Colonic mucosa (tissue), 4 donors: ENCODE measurements at regions not wholly inside any gene's neighbourhood (a gene's known extent, or its start where the extent isn't known, plus 50 kb on each side); places are given as distances from the start of the nearest gene placed in this dataset.

Source experiments
- DNase-seq: peaks from one replicate; pipeline ENCODE4 v3.0.0-alpha.2; 2020
- H3K27ac ChIP-seq: fragments of 200-600 bp; one replicate; pipeline ENCODE4 v1.8.0; 2021
- H3K27me3 ChIP-seq: fragments of 200-600 bp; one replicate; pipeline ENCODE4 v1.8.0; 2021
- H3K36me3 ChIP-seq: fragments of 200-600 bp; one replicate; pipeline ENCODE4 v1.8.0; 2021
- H3K4me1 ChIP-seq: fragments of 200-600 bp; one replicate; pipeline ENCODE4 v1.8.0; 2021; ENCODE audit warnings: mild to moderate bottlenecking
- H3K4me3 ChIP-seq: fragments of 200-600 bp; one replicate; pipeline ENCODE4 v1.8.0; 2021
- H3K9ac ChIP-seq, 2 donors: one replicate each; pipeline ENCODE4 v1.7.0; 2013; ENCODE audit warnings: control low read depth in 2 of 2, low read depth in 2 of 2, low read length in 2 of 2
- H3K9me3 ChIP-seq: fragments of 200-600 bp; one replicate; pipeline ENCODE4 v1.8.0; 2021
- intact Hi-C: fragments of 100-400 bp; cut with DNase I; formaldehyde crosslinking; loops from one replicate; pipeline ENCODE4 v1.14.1; 2022
- TF ChIP-seq, protein P1 (sequence below): fragments of 200-600 bp; IDR thresholded peaks from one replicate; pipeline ENCODE4 v1.8.0; 2022; ENCODE audit warnings: antibody characterized with exemption, mild to moderate bottlenecking
- donor health status: healthy.
- donor health status: DM: no; HTN: no; CAD: no.
- donor health status: DM: no; HTN: no; CAD: no.

DNA sequence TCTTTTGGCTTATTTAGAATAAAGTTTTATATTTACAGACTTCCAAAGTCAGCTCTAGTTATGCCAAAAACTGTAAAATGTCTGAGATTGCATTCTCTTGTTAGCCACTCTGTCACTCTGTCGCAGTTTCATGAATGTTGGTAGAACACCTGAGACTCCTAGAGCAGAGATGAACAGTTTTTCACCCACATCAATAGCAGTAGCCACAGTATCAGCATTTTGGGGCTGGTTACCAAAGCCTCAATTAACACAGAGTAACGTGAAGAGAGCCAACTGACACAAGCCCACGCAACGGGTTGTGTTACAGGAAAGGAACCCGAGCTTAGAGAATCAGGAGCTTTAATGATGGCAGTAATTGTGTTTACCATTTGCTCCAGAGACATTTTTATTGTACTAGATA lies 443.0 kb upstream of the SLC39A10 start:
- Histone ChIP-seq H3K9me3 (no peaks in the 10 kb centered on the region), H3K4me3 (no peak overlapping the region), H3K9ac (no peak overlapping the region), H3K27ac (no peak overlapping the region), H3K4me1 (no peaks in the 10 kb centered on the region), H3K36me3 (no peaks in the 10 kb centered on the region), H3K27me3 (no peaks in the 10 kb centered on the region)
- no peak for DNase-seq
- TF ChIP-seq, protein P1, sequence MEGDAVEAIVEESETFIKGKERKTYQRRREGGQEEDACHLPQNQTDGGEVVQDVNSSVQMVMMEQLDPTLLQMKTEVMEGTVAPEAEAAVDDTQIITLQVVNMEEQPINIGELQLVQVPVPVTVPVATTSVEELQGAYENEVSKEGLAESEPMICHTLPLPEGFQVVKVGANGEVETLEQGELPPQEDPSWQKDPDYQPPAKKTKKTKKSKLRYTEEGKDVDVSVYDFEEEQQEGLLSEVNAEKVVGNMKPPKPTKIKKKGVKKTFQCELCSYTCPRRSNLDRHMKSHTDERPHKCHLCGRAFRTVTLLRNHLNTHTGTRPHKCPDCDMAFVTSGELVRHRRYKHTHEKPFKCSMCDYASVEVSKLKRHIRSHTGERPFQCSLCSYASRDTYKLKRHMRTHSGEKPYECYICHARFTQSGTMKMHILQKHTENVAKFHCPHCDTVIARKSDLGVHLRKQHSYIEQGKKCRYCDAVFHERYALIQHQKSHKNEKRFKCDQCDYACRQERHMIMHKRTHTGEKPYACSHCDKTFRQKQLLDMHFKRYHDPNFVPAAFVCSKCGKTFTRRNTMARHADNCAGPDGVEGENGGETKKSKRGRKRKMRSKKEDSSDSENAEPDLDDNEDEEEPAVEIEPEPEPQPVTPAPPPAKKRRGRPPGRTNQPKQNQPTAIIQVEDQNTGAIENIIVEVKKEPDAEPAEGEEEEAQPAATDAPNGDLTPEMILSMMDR, result no peak
- intact Hi-C loops, result no loop called here

DNA sequence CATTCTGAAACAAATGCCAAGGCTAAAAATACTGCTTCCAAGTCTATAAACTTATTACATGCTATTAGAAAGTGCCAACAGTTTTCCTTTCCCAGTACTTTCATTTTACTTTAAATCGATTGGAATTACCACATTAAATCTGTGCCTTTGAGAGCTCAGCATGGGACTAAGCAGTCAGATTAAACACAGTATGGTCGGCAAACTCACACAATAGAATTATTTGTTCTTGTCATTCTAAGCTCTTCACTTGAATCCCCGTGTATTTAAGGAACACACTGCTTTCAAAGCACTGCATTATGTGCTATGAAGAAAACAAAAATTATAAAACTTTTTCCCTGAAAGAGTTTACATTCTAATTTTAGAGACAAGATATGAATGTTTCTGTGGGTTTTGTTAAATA lies 444.4 kb upstream of the SLC39A10 start:
- intact Hi-C loops, result no loop called here
- no peaks in the 10 kb centered on the region for H3K4me1 ChIP-seq
- no peak overlapping the region for H3K9ac ChIP-seq
- H3K36me3 ChIP-seq, result no peaks in the 10 kb centered on the region
- H3K9me3 ChIP-seq, result no peaks in the 10 kb centered on the region
- H3K27ac ChIP-seq, result no peak overlapping the region
- TF ChIP-seq, protein P1, result no peak
- H3K27me3 ChIP-seq, result no peaks in the 10 kb centered on the region
- H3K4me3 ChIP-seq, result no peak overlapping the region
- no peak for DNase-seq

DNA sequence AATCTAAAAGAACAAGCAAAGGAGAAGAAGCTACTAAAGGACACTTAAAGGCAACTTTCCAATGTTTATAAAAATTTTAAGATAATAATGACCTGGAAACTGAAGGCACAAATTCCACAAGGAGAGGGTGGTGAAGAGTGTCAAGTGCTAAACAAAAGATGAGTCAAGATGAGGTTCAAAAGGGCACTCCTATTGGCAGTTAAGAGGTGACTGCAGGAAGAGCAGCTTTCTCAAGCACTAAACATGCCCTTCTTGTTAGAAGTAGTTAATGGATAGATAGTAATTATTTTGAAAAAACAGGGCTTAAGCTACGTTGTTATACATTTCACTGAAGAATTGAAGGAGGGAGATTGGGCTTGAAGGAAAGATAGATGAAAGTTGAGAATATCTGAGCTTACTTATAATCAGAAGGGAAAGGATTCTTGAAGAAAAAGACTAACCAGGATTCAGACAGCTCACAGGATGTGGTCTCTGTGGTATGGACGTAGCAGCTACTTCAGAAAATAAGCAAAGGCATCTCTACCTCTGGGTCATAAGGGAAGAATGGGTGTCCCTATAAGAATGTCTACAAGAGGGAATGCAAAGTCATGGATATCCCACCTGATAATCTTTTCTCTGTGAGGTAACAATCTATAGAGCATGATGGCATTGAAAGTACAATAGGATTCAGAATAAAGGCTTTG lies 454.7 kb upstream of the SLC39A10 start:
- TF ChIP-seq, protein P1, result no peak
- Histone ChIP-seq H3K4me1 (no peaks in the 10 kb centered on the region), H3K9me3 (no peaks in the 10 kb centered on the region), H3K4me3 (no peak overlapping the region), H3K9ac (no peak overlapping the region), H3K27ac (no peak overlapping the region), H3K36me3 (no peaks in the 10 kb centered on the region), H3K27me3 (no peaks in the 10 kb centered on the region)
- no peak for DNase-seq
- intact Hi-C loops, result no loop called here

DNA sequence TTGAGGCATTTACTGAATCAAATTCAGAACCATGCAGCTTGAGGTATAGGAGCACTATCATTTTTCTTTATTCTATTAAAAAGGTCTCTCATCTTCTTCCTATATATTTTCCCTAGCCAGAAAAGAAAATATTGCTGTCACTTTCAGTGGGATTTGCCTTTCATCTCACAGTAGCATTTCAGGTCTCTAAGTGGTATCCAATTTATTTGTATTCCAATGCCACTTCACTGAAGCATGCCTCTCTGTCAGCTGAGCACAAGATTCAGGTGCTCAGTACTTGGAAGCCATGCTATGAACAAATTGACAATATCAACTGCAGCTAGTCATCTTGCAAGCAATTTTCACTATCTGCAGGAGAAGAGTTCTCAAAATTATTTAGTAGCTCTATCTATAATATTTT lies 457.2 kb upstream of the SLC39A10 start:
- intact Hi-C loops, result no loop called here
- H3K4me3 ChIP-seq, result no peak overlapping the region
- TF ChIP-seq, protein P1, result no peak
- no peak overlapping the region for H3K9ac ChIP-seq
- no peaks in the 10 kb centered on the region for H3K4me1 ChIP-seq
- no peaks in the 10 kb centered on the region for H3K27me3 ChIP-seq
- no peak overlapping the region for H3K27ac ChIP-seq
- H3K36me3 ChIP-seq, result no peaks in the 10 kb centered on the region
- no peaks in the 10 kb centered on the region for H3K9me3 ChIP-seq
- DNase-seq, result no peak

DNA sequence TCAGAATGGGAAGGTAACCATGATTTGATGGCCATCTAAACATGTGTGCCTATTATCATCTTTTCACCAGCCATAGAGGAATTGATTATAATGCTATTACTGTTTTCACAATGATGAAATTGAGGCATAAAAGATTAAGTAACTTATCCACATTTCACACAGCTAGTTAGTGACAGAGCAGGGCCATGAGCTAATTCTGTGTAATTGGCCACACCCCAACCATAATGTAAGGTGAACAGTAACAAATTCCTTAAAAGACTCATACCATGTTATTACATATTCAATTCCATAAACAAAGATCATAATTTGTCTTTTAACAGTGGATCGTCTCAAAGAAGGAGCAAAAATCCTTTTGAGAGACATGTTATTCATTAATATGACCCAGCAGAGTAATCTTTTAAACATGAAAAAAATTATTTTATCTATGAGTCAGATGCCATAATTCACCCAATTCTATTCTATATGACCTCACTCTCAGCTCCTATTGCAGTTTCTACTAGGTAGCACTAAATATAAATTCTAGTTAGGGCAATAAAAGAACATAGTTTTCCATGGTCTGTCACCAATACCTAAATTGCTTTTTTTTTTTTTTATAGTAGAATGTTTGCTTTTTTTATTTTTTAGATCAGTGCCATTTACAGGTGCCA lies 475.8 kb upstream of the SLC39A10 start:
- DNase-seq, result no peak
- H3K9ac ChIP-seq, result no peak overlapping the region
- no peaks in the 10 kb centered on the region for H3K4me1 ChIP-seq
- TF ChIP-seq, protein P1, result no peak
- no peaks in the 10 kb centered on the region for H3K36me3 ChIP-seq
- no peaks in the 10 kb centered on the region for H3K27me3 ChIP-seq
- intact Hi-C loops, result no loop called here
- H3K9me3 ChIP-seq, result no peaks in the 10 kb centered on the region
- H3K4me3 ChIP-seq, result no peak overlapping the region
- no peak overlapping the region for H3K27ac ChIP-seq
